ENCODE measurements at regions not wholly inside any gene's neighbourhood (a gene's known extent, or its start where the extent isn't known, plus 50 kb on each side); places are given as distances from the start of the nearest gene placed in this dataset.
"Not testable (repeated sequence)": the region's sequence is repeated elsewhere in the genome, so short reads cannot be mapped to it uniquely, and the experiment has no call there.

- DNase-seq (ENCODE audit: low spot score): no peak
Measured at GRCh38 chr2:106257830-106258229, 63.7 kb upstream of the UXS1 start.

GRCh38 chr2:106257135-106257534 lies 63.0 kb upstream of the UXS1 start:
- no peak for DNase-seq (ENCODE audit: low spot score)

GRCh38 chr2:106249157-106249828 lies 55.2 kb upstream of the UXS1 start:
- not testable (repeated sequence) for DNase-seq (ENCODE audit: low spot score)

- not testable (repeated sequence) for DNase-seq (ENCODE audit: low spot score)
Measured at GRCh38 chr2:106248548-106249151, 54.5 kb upstream of the UXS1 start.

All from COLO829 (cell line).